Skeletal muscle tissue (tissue), 3 donors: ENCODE measurements at regions not wholly inside any gene's neighbourhood (a gene's known extent, or its start where the extent isn't known, plus 50 kb on each side); places are given as distances from the start of the nearest gene placed in this dataset.

Source experiments
- H3K27ac ChIP-seq: one replicate; pipeline ENCODE4 v1.7.0; 2013; ENCODE audit warnings: mild to moderate bottlenecking, low read depth, low read length, inconsistent platforms
- H3K27me3 ChIP-seq, 3 donors: one replicate each; pipeline ENCODE4 v1.7.0; 2013; ENCODE audit warnings: low read length in 3 of 3; ENCODE audit not compliant: control insufficient read depth in 3 of 3, insufficient read depth in 3 of 3
- H3K36me3 ChIP-seq, 3 donors: one replicate each; pipeline ENCODE4 v1.7.0; 2013; ENCODE audit warnings: low read length in 3 of 3; ENCODE audit not compliant: control insufficient read depth in 3 of 3, insufficient read depth in 3 of 3
- H3K4me1 ChIP-seq, 3 donors: one replicate each; pipeline ENCODE4 v1.7.0; 2013; ENCODE audit warnings: low read length in 3 of 3, mild to moderate bottlenecking in 3 of 3; ENCODE audit not compliant: control insufficient read depth in 3 of 3, insufficient read depth in 3 of 3
- H3K4me3 ChIP-seq, 3 donors: one replicate each; pipeline ENCODE4 v1.7.0; 2013; ENCODE audit warnings: low read length in 3 of 3
- H3K9ac ChIP-seq, 3 donors: one replicate each; pipeline ENCODE4 v1.7.0; 2013; ENCODE audit warnings: low read length in 3 of 3, mild to moderate bottlenecking in 3 of 3, moderate library complexity in 2 of 3, low read depth in 1 of 3
- H3K9me3 ChIP-seq, 3 donors: one replicate each; pipeline ENCODE4 v1.7.0; 2013; ENCODE audit warnings: low read length in 3 of 3; ENCODE audit not compliant: control insufficient read depth in 3 of 3
- donor health status: Osteomylitis.

DNA sequence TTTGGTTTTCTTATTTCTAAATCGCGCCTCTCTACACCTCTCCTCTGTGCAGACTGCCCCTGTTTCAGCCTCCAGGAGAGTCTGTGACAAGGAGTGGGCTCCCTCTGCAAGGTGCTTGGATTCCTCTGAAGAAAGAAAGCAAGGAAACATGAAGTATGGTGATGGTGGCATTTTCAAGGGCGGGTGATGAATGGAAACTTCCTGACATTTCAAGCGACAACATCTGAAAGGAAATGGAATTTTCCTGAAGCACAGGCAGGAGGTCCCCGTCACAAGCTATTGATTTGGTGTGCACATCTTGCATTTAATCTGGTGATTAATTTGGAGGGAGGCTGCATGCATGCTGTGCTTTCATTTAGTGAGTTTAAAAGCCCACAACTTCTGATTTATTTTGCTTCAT, 164.6 kb upstream of the FGGY start:
- H3K36me3 ChIP-seq: no peaks in the 10 kb centered on the region
- no peak overlapping the region for H3K9ac ChIP-seq
- H3K27me3 ChIP-seq: no peaks in the 10 kb centered on the region
- H3K27ac ChIP-seq: no peak overlapping the region
- H3K9me3 ChIP-seq: no peaks in the 10 kb centered on the region
- H3K4me3 ChIP-seq: no peak overlapping the region
- H3K4me1 ChIP-seq: peaks cover 11 to 12% (median 12%) of the 10 kb centered on the region in 3 donors

DNA sequence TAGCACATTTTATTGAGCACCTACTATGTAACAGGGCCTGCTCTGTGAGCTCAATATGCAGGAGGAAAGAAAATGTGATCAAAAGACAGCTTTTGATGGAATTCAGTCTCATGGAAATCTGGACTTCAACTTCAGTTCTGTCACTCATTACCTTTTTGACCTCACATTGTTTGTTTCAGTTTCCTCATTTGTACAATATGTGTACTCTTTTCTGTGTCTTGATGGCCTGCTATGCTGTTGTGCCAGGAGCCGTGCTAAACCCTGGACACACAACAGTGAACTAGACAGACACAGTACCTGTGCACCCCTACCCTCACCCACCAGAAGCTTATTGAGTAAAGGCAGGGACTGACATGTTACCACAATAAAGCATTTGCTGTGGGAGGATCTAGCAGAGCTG, 162.9 kb upstream of the FGGY start:
- Histone ChIP-seq H3K4me1 (peaks cover 26 to 28% (median 27%) of the 10 kb centered on the region in 3 donors), H3K9ac (no peak overlapping the region), H3K27me3 (no peaks in the 10 kb centered on the region), H3K4me3 (no peak overlapping the region), H3K27ac (no peak overlapping the region), H3K9me3 (no peaks in the 10 kb centered on the region), H3K36me3 (no peaks in the 10 kb centered on the region)

DNA sequence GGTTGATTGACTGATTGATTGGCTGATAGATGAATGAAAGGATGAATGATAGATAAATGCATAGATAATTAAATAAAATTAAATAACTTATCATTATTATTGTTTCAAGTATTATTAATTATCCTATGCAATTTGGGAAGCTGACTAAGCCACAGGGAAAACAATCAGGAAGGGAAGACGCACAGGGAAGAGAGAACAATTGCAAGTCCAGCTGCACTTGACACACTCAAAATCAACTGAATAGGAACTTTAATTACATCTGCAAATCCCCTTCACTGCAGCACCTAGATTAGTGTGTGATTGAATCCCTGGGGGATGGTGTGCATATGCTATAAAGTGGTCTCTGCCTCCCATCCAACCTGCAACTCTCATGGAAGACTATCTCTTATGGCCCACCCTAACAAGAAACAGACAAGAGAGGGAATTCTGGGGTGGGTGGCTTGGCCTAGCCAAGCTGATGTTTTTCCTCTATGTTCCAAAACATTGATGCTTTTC, 161.1 kb upstream of the FGGY start:
- Histone ChIP-seq H3K9me3 (no peaks in the 10 kb centered on the region), H3K27me3 (no peaks in the 10 kb centered on the region), H3K4me3 (no peak overlapping the region), H3K27ac (peak overlapping the region; percentile 87), H3K4me1 (peaks cover 36 to 46% (median 37%) of the 10 kb centered on the region in 3 donors), H3K36me3 (no peaks in the 10 kb centered on the region), H3K9ac (no peak overlapping the region)

DNA sequence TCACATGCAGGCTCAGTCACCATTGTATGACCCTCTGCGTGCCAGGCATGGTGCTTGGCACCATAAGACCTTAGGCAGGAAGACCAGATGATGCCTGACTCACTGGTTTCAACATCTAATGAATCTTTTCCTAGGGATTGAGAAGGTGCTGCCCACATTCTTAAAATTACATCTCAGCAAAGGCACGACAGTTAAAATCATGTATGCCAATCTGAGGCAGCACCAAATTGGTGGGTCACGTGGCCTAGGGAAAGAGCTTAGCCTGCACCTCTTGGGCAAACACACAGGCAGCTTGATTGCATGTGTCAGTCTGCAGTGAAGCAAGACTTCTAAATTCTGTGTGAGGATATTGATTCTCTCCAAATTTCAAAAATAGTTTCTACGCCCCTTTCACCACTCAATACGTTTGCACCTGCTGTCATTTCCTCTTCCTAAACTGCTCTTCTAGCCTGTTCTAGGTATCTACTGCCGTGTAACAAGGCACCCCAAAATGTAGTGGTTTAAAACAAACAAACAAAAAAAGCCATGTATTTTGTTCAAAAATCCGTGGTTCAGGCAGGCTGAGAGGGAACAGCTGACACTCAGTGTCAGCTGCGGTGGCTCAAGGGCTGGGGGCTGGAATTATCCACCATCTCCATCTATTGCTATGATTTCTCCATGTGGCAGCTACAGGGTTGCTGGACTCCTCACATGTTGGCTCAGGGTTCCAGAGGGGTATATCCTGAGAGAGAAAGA, 160.2 kb upstream of the FGGY start:
- Histone ChIP-seq H3K27ac (peak overlapping the region; percentile 87), H3K9ac (peak overlapping the region in 2 of 3 donors; percentile 34 to 60), H3K27me3 (no peaks in the 10 kb centered on the region)

DNA sequence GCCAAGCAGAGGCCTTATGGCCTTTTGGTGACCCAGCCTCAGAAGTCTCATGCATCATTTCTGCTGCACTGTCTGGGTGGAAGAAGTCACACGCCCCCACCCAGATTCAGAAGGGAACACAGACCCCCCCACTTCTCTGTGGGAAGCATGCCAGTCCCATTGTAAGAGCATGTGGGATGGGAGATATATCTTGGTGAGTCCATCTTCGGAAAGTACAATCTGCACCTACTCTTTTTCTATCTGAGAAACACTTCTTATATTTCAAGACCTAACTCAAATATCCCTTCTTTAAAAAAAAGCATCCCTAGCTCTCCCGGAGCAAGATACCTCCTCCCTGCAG, 159.6 kb upstream of the FGGY start:
- peak overlapping the region; percentile 87 for H3K27ac ChIP-seq
- H3K36me3 ChIP-seq: no peaks in the 10 kb centered on the region
- H3K27me3 ChIP-seq: no peaks in the 10 kb centered on the region
- H3K9ac ChIP-seq: peak overlapping the region in 2 of 3 donors; percentile 34 to 60
- H3K4me1 ChIP-seq: peaks cover 40 to 55% (median 42%) of the 10 kb centered on the region in 3 donors
- H3K9me3 ChIP-seq: no peaks in the 10 kb centered on the region
- H3K4me3 ChIP-seq: no peak overlapping the region

More for the DNA sequence above, 160.2 kb upstream of the FGGY start:
- Histone ChIP-seq H3K4me1 (peaks cover 40 to 53% (median 42%) of the 10 kb centered on the region in 3 donors), H3K9me3 (no peaks in the 10 kb centered on the region), H3K4me3 (no peak overlapping the region), H3K36me3 (no peaks in the 10 kb centered on the region)

DNA sequence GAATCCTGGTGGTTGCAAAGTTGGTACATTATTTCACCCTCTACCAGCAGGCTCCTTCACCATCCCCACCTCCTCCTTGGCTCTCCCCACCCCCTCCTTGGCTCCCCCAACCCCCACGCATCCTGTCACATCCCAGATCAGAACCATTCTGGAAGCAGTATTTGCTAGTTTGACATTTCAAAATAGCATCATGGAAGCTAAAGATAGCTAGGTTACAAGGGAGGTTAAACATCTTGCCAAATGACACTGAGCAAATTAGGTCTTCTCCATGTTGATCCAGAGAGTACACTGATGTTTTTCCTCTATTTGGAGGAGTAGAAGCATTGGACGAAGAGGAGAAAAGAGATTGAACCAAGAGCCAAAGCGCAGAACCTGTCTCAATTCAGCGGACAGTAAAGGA, 158.9 kb upstream of the FGGY start:
- H3K9me3 ChIP-seq: no peaks in the 10 kb centered on the region
- H3K27me3 ChIP-seq: no peaks in the 10 kb centered on the region
- peak overlapping the region in 2 of 3 donors; percentile 50 to 60 for H3K9ac ChIP-seq
- H3K4me1 ChIP-seq: peaks cover 44 to 59% (median 46%) of the 10 kb centered on the region in 3 donors
- H3K27ac ChIP-seq: peak overlapping the region; percentile 87
- H3K36me3 ChIP-seq: no peaks in the 10 kb centered on the region
- H3K4me3 ChIP-seq: peak overlapping the region in 2 of 3 donors; percentile 10 to 16

DNA sequence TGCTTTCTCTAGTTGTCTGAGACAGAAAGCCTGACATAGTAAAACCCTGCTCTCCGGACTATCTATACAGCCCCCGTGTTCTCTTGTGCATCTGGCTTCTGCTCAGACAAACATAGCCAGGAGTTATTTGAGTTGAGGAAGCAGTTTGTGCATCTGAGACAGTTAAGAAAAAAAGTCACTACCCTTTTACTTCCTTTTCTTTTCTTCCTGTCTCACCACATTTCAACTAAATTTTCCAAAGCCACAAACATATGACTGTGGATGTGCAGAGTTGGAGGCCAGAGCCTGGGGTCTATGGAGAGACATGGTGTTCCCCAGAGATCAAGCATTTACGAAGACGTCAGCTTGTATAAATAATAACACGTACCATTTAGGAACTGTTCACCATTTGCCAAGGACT, 158.5 kb upstream of the FGGY start:
- Histone ChIP-seq H3K27ac (peak overlapping the region; percentile 87), H3K36me3 (no peaks in the 10 kb centered on the region), H3K9ac (peak overlapping the region in 2 of 3 donors; percentile 42 to 50), H3K27me3 (no peaks in the 10 kb centered on the region), H3K4me3 (peak overlapping the region in 2 of 3 donors; percentile 22 to 44), H3K4me1 (peaks cover 48 to 63% (median 51%) of the 10 kb centered on the region in 3 donors), H3K9me3 (no peaks in the 10 kb centered on the region)

DNA sequence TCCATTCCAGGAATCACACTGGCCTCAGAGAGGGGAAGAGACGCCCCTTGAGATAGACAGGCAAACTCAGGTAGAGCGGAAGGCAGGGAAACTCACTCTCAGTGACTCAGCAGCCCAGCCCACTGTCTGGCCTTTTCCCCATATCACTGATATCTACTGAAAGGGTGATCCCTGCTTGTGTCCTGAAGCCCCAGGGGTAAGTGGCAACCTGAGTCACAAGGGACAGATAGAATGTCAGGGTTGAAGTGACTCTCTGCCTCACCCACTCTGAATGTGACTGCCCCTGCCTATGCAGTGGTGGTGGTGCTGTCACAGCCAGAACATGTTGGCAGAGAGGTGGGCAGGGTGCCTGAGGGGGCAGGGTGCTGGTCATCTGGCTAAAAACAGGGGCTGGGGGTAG, 157.5 kb upstream of the FGGY start:
- H3K36me3 ChIP-seq: no peaks in the 10 kb centered on the region
- peak overlapping the region in 2 of 3 donors; percentile 42 to 52 for H3K9ac ChIP-seq
- no peaks in the 10 kb centered on the region for H3K9me3 ChIP-seq
- H3K27me3 ChIP-seq: no peaks in the 10 kb centered on the region
- H3K4me3 ChIP-seq: no peak overlapping the region
- H3K27ac ChIP-seq: peak overlapping the region; percentile 87
- H3K4me1 ChIP-seq: peaks cover 53 to 72% (median 54%) of the 10 kb centered on the region in 3 donors

DNA sequence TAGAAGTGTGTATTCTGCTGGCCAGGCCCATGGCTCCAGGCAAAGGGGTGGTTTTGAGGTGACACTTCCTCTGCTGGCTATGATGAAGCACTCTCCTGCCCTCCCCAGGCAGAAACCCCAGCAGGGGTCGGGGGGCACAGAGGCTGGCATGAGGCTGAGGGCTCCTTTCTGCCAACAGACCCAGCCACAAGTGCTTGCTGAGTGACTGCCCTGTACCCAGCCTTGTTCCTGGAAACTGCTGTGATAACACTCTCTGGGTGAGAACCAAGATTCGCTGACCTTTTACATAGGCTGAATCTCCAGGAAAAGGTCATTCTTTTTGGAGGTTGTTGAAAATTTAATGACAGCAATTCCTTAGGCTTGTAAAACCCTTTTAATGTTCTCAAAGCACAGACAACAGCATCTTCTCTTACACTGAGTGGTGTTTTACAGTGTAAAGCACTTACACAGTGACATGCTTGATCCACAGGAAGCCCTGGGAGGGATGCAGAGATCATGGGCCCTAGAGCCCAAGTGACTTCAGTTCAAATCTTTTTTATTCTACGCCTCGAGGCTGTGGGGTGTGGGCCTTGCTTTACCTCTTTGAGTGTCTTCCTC, 155.5 kb upstream of the FGGY start:
- H3K36me3 ChIP-seq: no peaks in the 10 kb centered on the region
- no peak overlapping the region for H3K4me3 ChIP-seq
- no peaks in the 10 kb centered on the region for H3K9me3 ChIP-seq
- peak overlapping the region; percentile 43 for H3K27ac ChIP-seq
- H3K4me1 ChIP-seq: peaks cover 49 to 70% (median 52%) of the 10 kb centered on the region in 3 donors
- H3K9ac ChIP-seq: peak overlapping the region; percentile 10 to 34 (median 13)
- no peaks in the 10 kb centered on the region for H3K27me3 ChIP-seq
